ENCODE measurements at regions not wholly inside any gene's neighbourhood (a gene's known extent, or its start where the extent isn't known, plus 50 kb on each side); places are given as distances from the start of the nearest gene placed in this dataset.

DNA sequence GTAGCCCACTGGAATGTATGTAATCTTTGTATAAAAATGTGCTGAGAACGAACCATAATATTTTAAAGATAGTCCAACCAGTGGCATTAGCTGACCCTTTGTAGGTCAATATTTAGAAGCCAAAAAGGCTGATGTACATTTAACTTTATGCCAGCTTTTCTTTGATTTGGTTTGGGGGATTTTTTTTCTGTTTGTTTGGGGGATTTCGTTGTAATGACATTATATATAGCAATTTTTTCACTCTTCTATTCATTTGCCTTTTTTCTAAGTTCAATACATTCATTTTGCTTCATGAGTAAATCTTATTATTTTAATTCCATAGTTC is 382.0 kb upstream of the NOCT start:
- DNase-seq (ENCODE audit: low read depth, low spot score) (no peak), FAIRE-seq (no peak)
- peaks cover 2 to 3% of the 10 kb centered on the region in 2 experiments for H3K27me3 ChIP-seq (ENCODE audit: control insufficient read depth in 2 of 2, insufficient read depth in 2 of 2, low read length in 2 of 2)
- H3K4me3 ChIP-seq (replicated peaks in 1 of 3; ENCODE audit: insufficient read depth in 1 of 3, low read depth in 1 of 3, low read length in 3 of 3) = no peak overlapping the region
- H3K9me1 ChIP-seq (replicated peaks; ENCODE audit: control insufficient read depth, extremely low read depth, insufficient read depth, low read length) = no peaks in the 10 kb centered on the region
- no peaks in the 10 kb centered on the region for H3K4me1 ChIP-seq (ENCODE audit: control insufficient read depth, extremely low read depth, insufficient read depth, low read length)
- H3K79me2 ChIP-seq (ENCODE audit: control insufficient read depth, insufficient read depth, low read length) = no peaks in the 10 kb centered on the region
- intact Hi-C loops (cut with micrococcal nuclease) = no loop called here
- dilution Hi-C loops (cut with MboI; ENCODE audit: extremely low pct_ligation_motif_present, low sequenced_read_pairs) = no loop called here
- no peaks in the 10 kb centered on the region for H3K36me3 ChIP-seq (ENCODE audit: control insufficient read depth in 2 of 2, extremely low read depth in 1 of 2, insufficient read depth in 2 of 2, low read length in 2 of 2)
- no peaks in the 10 kb centered on the region for H4K20me1 ChIP-seq (replicated peaks; ENCODE audit: control insufficient read depth, extremely low read depth, insufficient read depth, low read length)
- H3K9ac ChIP-seq (replicated peaks; ENCODE audit: extremely low read depth, insufficient read depth, low read length) = no peak overlapping the region
- H3K4me2 ChIP-seq (ENCODE audit: insufficient read depth, low read length) = no peak overlapping the region
- H3K27ac ChIP-seq (ENCODE audit: insufficient read depth, low read depth, low read length) = no peak overlapping the region
- CTCF ChIA-PET = no interaction called here
- POLR2A ChIA-PET = no interaction called here
- TF ChIP-seq JUN (IDR thresholded peaks at IDR 0.05; ENCODE audit: borderline replicate concordance, insufficient read depth, insufficient read length, low read depth) = no peak
- TF ChIP-seq GATA2 (IDR thresholded peaks at IDR 0.05; ENCODE audit: insufficient read depth, insufficient read length, low read depth, low read length) = no peak
- no peaks in the 10 kb centered on the region for H3K9me3 ChIP-seq (replicated peaks; ENCODE audit: control insufficient read depth, insufficient read depth, low read length)
- H2AFZ ChIP-seq (ENCODE audit: low read depth, low read length) = no peak overlapping the region
- no TSS peak for BruUV-seq (replicated peaks)

DNA sequence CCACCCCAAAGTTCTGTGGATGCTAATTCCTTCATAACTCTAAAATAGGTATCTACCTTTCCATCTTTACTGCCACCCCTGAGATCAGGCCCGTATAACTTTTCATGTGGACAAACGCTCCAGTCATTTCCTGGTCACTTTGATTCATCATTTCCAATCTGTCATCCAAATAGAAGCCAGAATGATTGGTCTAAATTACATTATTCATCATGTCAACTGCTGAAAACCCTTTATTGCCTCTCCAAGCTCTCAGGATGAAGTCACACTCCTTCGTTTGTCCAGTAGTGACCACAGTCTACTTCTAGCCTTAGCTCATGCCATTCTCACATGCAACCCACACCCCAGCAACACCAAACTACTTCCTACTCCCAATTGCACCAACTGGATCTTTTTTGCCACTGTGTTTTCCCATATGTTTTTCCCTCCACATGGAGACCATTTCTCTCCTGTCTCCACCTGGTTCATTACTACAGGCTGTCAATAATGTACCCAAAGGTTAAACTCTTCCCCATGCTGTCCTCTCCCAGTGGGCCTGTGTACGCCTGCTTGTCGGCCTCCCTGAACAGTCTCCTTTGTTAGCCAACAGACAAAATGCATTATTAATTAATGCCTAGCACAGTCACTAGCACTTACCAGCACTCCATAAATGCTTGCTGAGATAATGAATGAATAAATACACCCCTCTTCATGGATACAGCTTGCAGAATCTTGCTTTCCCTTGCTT is 382.6 kb upstream of the NOCT start:
- DNase-seq (ENCODE audit: low read depth, low spot score) = no peak
- no peaks in the 10 kb centered on the region for H3K4me1 ChIP-seq (ENCODE audit: control insufficient read depth, extremely low read depth, insufficient read depth, low read length)
- no TSS peak for BruUV-seq (replicated peaks)
- no peaks in the 10 kb centered on the region for H4K20me1 ChIP-seq (replicated peaks; ENCODE audit: control insufficient read depth, extremely low read depth, insufficient read depth, low read length)
- FAIRE-seq = no peak
- H3K4me2 ChIP-seq (ENCODE audit: insufficient read depth, low read length) = no peak overlapping the region
- no peaks in the 10 kb centered on the region for H3K9me3 ChIP-seq (replicated peaks; ENCODE audit: control insufficient read depth, insufficient read depth, low read length)
- intact Hi-C loops (cut with micrococcal nuclease) = no loop called here
- no peak overlapping the region for H3K27ac ChIP-seq (ENCODE audit: insufficient read depth, low read depth, low read length)
- no peaks in the 10 kb centered on the region for H3K36me3 ChIP-seq (ENCODE audit: control insufficient read depth in 2 of 2, extremely low read depth in 1 of 2, insufficient read depth in 2 of 2, low read length in 2 of 2)
- dilution Hi-C loops (cut with MboI; ENCODE audit: extremely low pct_ligation_motif_present, low sequenced_read_pairs) = no loop called here
- no peak for TF ChIP-seq FOS (IDR thresholded peaks at IDR 0.05; ENCODE audit: borderline replicate concordance, insufficient read depth, low read length)
- ChIA-PET POLR2A (no interaction called here), CTCF (interaction anchor here (1.1 kb wide), 1 partner anchor 10 kb away, joined by 3 read pairs; no protein-coding TSS in a partner anchor)
- H3K27me3 ChIP-seq (ENCODE audit: control insufficient read depth in 2 of 2, insufficient read depth in 2 of 2, low read length in 2 of 2) = peaks cover 3 to 4% of the 10 kb centered on the region in 2 experiments
- no peaks in the 10 kb centered on the region for H3K9me1 ChIP-seq (replicated peaks; ENCODE audit: control insufficient read depth, extremely low read depth, insufficient read depth, low read length)
- no peak overlapping the region for H3K9ac ChIP-seq (replicated peaks; ENCODE audit: extremely low read depth, insufficient read depth, low read length)
- no peak overlapping the region for H3K4me3 ChIP-seq (replicated peaks in 1 of 3; ENCODE audit: insufficient read depth in 1 of 3, low read depth in 1 of 3, low read length in 3 of 3)
- no peak overlapping the region for H2AFZ ChIP-seq (ENCODE audit: low read depth, low read length)
- H3K79me2 ChIP-seq (ENCODE audit: control insufficient read depth, insufficient read depth, low read length) = no peaks in the 10 kb centered on the region
